ENCODE measurements at regions not wholly inside any gene's neighbourhood (a gene's known extent, or its start where the extent isn't known, plus 50 kb on each side); places are given as distances from the start of the nearest gene placed in this dataset.

- TF ChIP-seq POLR2AphosphoS5 (IDR thresholded peaks at IDR 0.05; ENCODE audit: low read depth): no peak
- no peak for TF ChIP-seq GABPA (IDR thresholded peaks at IDR 0.05; ENCODE audit: low read depth)
- no peak overlapping the region for H3K27ac ChIP-seq (replicated peaks)
- DNase-seq (ENCODE audit: low read depth in 1 of 2, low spot score in 1 of 2): no peak
These were observed 191.0 kb downstream of the TBXT start for GRCh38 chr6:165976684-165977083.

DNA sequence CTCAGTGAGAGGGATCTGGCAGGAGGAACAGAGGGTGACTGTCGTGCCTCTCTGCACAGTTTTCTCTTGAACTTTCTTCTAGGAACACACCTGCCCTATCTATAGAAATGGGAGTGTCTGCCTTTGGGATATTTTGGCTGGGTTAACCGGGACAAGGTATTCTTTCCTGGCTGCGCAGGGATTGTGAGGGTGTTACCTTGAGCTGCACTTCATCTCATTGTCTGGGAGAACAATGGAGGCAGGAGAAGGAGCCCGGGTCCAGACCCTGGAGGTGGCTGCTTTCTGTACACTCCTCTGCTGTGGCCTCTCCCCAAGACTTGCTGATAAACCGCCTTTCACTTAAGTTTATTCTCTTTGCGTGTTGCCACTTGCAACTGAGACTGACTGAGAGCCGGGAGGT is 192.8 kb downstream of the TBXT start:
- no peak for DNase-seq (ENCODE audit: low read depth in 1 of 2, low spot score in 1 of 2)
- no peak overlapping the region for H3K4me3 ChIP-seq (replicated peaks; ENCODE audit: insufficient read depth, low read length)
- TF ChIP-seq SPI1 (IDR thresholded peaks at IDR 0.05; ENCODE audit: borderline replicate concordance, low read depth): no peak
- no peak for TF ChIP-seq REST (IDR thresholded peaks at IDR 0.05; ENCODE audit: insufficient replicate concordance, low read depth)
- TF ChIP-seq GABPA (IDR thresholded peaks at IDR 0.05; ENCODE audit: low read depth): no peak
- TF ChIP-seq, protein P1, sequence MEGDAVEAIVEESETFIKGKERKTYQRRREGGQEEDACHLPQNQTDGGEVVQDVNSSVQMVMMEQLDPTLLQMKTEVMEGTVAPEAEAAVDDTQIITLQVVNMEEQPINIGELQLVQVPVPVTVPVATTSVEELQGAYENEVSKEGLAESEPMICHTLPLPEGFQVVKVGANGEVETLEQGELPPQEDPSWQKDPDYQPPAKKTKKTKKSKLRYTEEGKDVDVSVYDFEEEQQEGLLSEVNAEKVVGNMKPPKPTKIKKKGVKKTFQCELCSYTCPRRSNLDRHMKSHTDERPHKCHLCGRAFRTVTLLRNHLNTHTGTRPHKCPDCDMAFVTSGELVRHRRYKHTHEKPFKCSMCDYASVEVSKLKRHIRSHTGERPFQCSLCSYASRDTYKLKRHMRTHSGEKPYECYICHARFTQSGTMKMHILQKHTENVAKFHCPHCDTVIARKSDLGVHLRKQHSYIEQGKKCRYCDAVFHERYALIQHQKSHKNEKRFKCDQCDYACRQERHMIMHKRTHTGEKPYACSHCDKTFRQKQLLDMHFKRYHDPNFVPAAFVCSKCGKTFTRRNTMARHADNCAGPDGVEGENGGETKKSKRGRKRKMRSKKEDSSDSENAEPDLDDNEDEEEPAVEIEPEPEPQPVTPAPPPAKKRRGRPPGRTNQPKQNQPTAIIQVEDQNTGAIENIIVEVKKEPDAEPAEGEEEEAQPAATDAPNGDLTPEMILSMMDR (IDR thresholded peaks at IDR 0.05; ENCODE audit: insufficient read depth, low read length): no peak
- no peak for TF ChIP-seq POLR2AphosphoS5 (IDR thresholded peaks at IDR 0.05; ENCODE audit: low read depth)
- H3K27me3 ChIP-seq (ENCODE audit: insufficient read depth, poor library complexity, severe bottlenecking): peaks cover 5% of the 10 kb centered on the region
- no peak overlapping the region for H3K27ac ChIP-seq (replicated peaks)

More at GRCh38 chr6:165976684-165977083, 191.0 kb downstream of the TBXT start:
- Histone ChIP-seq H3K4me3 (replicated peaks; ENCODE audit: insufficient read depth, low read length) (no peak overlapping the region), H3K27me3 (ENCODE audit: insufficient read depth, poor library complexity, severe bottlenecking) (peaks cover 9% of the 10 kb centered on the region)

GRCh38 chr6:165973473-165973872 is 194.2 kb downstream of the TBXT start:
- peaks cover 5% of the 10 kb centered on the region for H3K27me3 ChIP-seq (ENCODE audit: insufficient read depth, poor library complexity, severe bottlenecking)
- H3K27ac ChIP-seq (replicated peaks): no peak overlapping the region
- no peak for DNase-seq (ENCODE audit: low read depth in 1 of 2, low spot score in 1 of 2)
- H3K4me3 ChIP-seq (replicated peaks; ENCODE audit: insufficient read depth, low read length): no peak overlapping the region
- TF ChIP-seq POLR2AphosphoS5 (IDR thresholded peaks at IDR 0.05; ENCODE audit: low read depth) (no peak), SPI1 (IDR thresholded peaks at IDR 0.05; ENCODE audit: borderline replicate concordance, low read depth) (no peak), GABPA (IDR thresholded peaks at IDR 0.05; ENCODE audit: low read depth) (no peak), REST (IDR thresholded peaks at IDR 0.05; ENCODE audit: insufficient replicate concordance, low read depth) (no peak)
- TF ChIP-seq, protein P1 (IDR thresholded peaks at IDR 0.05; ENCODE audit: insufficient read depth, low read length): no peak

- no peak for TF ChIP-seq GABPA (IDR thresholded peaks at IDR 0.05; ENCODE audit: low read depth)
- peaks cover 2% of the 10 kb centered on the region for H3K27me3 ChIP-seq (ENCODE audit: insufficient read depth, poor library complexity, severe bottlenecking)
- H3K4me3 ChIP-seq (replicated peaks; ENCODE audit: insufficient read depth, low read length): no peak overlapping the region
- no peak for DNase-seq (ENCODE audit: low read depth in 1 of 2, low spot score in 1 of 2)
- no peak overlapping the region for H3K27ac ChIP-seq (replicated peaks)
These were observed 195.4 kb downstream of the TBXT start for GRCh38 chr6:165972139-165972802.

GRCh38 chr6:165971202-165971601 is 196.4 kb downstream of the TBXT start:
- Histone ChIP-seq H3K4me3 (replicated peaks; ENCODE audit: insufficient read depth, low read length) (no peak overlapping the region), H3K27ac (replicated peaks) (no peak overlapping the region), H3K27me3 (ENCODE audit: insufficient read depth, poor library complexity, severe bottlenecking) (peaks cover 2% of the 10 kb centered on the region)
- no peak for TF ChIP-seq REST (IDR thresholded peaks at IDR 0.05; ENCODE audit: insufficient replicate concordance, low read depth)
- TF ChIP-seq SPI1 (IDR thresholded peaks at IDR 0.05; ENCODE audit: borderline replicate concordance, low read depth): no peak
- no peak for TF ChIP-seq POLR2AphosphoS5 (IDR thresholded peaks at IDR 0.05; ENCODE audit: low read depth)
- TF ChIP-seq, protein P1 (IDR thresholded peaks at IDR 0.05; ENCODE audit: insufficient read depth, low read length): no peak
- no peak for TF ChIP-seq GABPA (IDR thresholded peaks at IDR 0.05; ENCODE audit: low read depth)
- DNase-seq (ENCODE audit: low read depth in 1 of 2, low spot score in 1 of 2): no peak

Measured in HL-60 (cell line).